AG04449 (cell line): ENCODE measurements at regions not wholly inside any gene's neighbourhood (a gene's known extent, or its start where the extent isn't known, plus 50 kb on each side); places are given as distances from the start of the nearest gene placed in this dataset.

Source experiments
- CTCF ChIA-PET: fragments of 350-600 bp; formaldehyde crosslinking; extraction: SDS; loops from one replicate; lab custom pipeline; 2021; ENCODE audit warnings: antibody characterized with exemption; lab: Yijun Ruan, JAX
- POLR2A ChIA-PET: fragments of 400-600, 350-600 bp; formaldehyde crosslinking; extraction: SDS; loops from one replicate; lab custom pipeline; 2020; ENCODE audit warnings: antibody characterized with exemption, inconsistent platforms; lab: Yijun Ruan, JAX
- DNase-seq: peaks from one replicate; pipeline ENCODE4 v3.0.0-alpha.2; 2010; ENCODE audit warnings: low read depth, low spot score
- H3K4me3 ChIP-seq: 2 replicates; pipeline ENCODE4 v1.5.1; 2011; ENCODE audit warnings: low read depth, mild to moderate bottlenecking, control low read depth, low read length
- TF ChIP-seq, protein P1 (sequence below): IDR thresholded peaks from one replicate; pipeline ENCODE4 v1.5.1; 2011; ENCODE audit warnings: mild to moderate bottlenecking, moderate library complexity, low read length, control low read depth, inconsistent platforms; ENCODE audit not compliant: insufficient read depth; ENCODE audit errors: missing control alignments

GRCh38 chr4:178314287-178314686 lies 872.0 kb upstream of the AGA start:
- no peak overlapping the region for H3K4me3 ChIP-seq
- ChIA-PET POLR2A (no interaction called here), CTCF (no interaction called here)
- no peak for DNase-seq
- TF ChIP-seq, protein P1, sequence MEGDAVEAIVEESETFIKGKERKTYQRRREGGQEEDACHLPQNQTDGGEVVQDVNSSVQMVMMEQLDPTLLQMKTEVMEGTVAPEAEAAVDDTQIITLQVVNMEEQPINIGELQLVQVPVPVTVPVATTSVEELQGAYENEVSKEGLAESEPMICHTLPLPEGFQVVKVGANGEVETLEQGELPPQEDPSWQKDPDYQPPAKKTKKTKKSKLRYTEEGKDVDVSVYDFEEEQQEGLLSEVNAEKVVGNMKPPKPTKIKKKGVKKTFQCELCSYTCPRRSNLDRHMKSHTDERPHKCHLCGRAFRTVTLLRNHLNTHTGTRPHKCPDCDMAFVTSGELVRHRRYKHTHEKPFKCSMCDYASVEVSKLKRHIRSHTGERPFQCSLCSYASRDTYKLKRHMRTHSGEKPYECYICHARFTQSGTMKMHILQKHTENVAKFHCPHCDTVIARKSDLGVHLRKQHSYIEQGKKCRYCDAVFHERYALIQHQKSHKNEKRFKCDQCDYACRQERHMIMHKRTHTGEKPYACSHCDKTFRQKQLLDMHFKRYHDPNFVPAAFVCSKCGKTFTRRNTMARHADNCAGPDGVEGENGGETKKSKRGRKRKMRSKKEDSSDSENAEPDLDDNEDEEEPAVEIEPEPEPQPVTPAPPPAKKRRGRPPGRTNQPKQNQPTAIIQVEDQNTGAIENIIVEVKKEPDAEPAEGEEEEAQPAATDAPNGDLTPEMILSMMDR = no peak

DNA sequence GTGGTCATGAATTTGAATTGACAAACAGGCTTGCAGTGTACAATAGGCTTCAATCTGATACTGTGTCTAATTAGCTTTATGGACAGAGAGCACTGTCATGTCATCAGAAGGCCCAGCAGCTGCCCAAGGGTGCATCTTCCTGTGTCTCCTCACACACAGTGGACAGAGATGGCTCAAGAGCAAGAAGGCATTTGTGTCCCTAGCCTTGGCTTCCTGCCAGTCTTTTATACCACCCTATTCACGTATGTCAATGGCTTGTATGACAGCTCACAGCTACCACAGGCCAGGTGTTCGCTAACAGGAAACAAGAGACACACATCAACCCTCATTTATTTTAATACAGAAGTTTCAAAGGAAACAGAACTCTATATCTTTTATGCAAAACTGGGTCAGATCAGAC lies 874.0 kb upstream of the AGA start:
- TF ChIP-seq, protein P1 = no peak
- POLR2A ChIA-PET = no interaction called here
- no peak for DNase-seq
- no peak overlapping the region for H3K4me3 ChIP-seq
- CTCF ChIA-PET = no interaction called here

DNA sequence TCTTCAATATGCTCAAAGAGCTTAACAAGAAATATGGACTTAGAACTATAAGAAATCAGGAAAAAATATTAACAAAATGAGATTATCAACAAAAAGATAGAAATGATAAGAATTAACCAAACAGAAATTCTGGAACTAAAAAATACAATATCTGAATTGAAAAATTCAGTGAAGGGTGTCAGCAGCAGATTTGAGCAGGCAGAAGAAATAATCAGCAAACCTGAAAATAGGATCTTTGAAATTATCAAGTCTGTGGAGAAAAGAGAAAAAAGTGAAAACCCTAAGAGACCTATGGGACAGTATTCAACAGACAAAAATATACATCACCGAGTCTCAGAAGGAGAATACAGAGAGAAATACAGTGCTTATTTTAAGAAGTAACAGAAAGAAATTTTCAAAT lies 877.8 kb upstream of the AGA start:
- TF ChIP-seq, protein P1 = no peak

DNA sequence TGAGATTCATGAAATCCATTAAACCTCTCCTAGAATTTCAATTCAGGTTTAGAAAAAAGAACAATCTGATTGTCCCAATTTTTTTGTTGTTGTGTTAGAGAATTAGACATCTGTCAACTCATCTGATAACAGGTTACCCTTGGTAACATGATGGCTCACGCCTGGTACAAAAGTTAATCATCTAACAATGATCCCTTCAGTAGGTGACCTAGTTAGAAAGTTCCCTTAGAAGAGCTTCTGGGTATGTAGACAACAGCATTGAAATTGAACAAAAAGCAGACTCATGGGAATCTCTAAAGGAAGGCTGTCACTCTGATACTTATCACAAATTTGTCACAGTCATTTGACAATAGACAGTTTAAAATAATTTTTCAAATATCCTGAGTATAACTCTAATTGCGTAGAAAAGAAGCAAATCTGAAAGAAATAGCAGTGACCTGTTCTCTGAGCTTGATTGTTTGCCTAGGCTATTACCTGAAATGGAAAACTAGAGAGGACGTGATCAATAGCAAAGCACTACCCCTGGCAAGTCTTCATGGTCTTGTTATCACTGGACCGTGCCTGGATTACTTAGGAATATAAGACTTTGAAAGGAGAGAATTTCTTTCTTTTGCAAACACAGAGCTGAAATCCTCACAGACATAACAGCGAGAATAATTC lies 880.4 kb upstream of the AGA start:
- CTCF ChIA-PET = no interaction called here
- DNase-seq = no peak
- H3K4me3 ChIP-seq = no peak overlapping the region
- TF ChIP-seq, protein P1 = no peak
- POLR2A ChIA-PET = no interaction called here

More for the DNA sequence above, 877.8 kb upstream of the AGA start:
- POLR2A ChIA-PET = no interaction called here
- H3K4me3 ChIP-seq = no peak overlapping the region
- DNase-seq = no peak
- CTCF ChIA-PET = no interaction called here

GRCh38 chr4:178329226-178329872 lies 887.1 kb upstream of the AGA start:
- no peak for DNase-seq
- TF ChIP-seq, protein P1 = no peak
- no peak overlapping the region for H3K4me3 ChIP-seq
- ChIA-PET POLR2A (no interaction called here), CTCF (no interaction called here)

GRCh38 chr4:178333355-178333754 lies 891.1 kb upstream of the AGA start:
- no peak overlapping the region for H3K4me3 ChIP-seq
- TF ChIP-seq, protein P1 = no peak
- POLR2A ChIA-PET = no interaction called here
- no peak for DNase-seq
- CTCF ChIA-PET = no interaction called here
